ENCODE measurements at regions not wholly inside any gene's neighbourhood (a gene's known extent, or its start where the extent isn't known, plus 50 kb on each side); places are given as distances from the start of the nearest gene placed in this dataset.

GRCh38 chr2:111219285-111219684 lies 98.6 kb downstream of the BCL2L11 start:
- TF ChIP-seq RAD21 (IDR thresholded peaks at IDR 0.05; ENCODE audit: low read length) (no peak), CTCF (conservative IDR thresholded peaks at IDR 0.05; ENCODE audit: low read depth, low read length) (no peak), POLR2A (IDR thresholded peaks at IDR 0.05; ENCODE audit: low read depth, low read length) (no peak), USF2 (IDR thresholded peaks at IDR 0.05; ENCODE audit: low read depth, low read length) (no peak), SMC3 (IDR thresholded peaks at IDR 0.05; ENCODE audit: low read depth, low read length) (no peak), RCOR1 (IDR thresholded peaks at IDR 0.05; ENCODE audit: insufficient replicate concordance, low read length) (no peak), RFX5 (IDR thresholded peaks at IDR 0.05; ENCODE audit: low read depth, low read length) (no peak), MAFK (IDR thresholded peaks at IDR 0.05; ENCODE audit: low read depth, low read length) (no peak), MXI1 (IDR thresholded peaks at IDR 0.05; ENCODE audit: borderline replicate concordance, low read depth, low read length) (no peak), BHLHE40 (IDR thresholded peaks at IDR 0.05; ENCODE audit: low read depth, low read length) (no peak)
